BLaER1 treated with 17β-estradiol and CSF1 and Interleukin-3, amounts not matched to agents 10 nM and 100 nM (cell line): ENCODE measurements at regions not wholly inside any gene's neighbourhood (a gene's known extent, or its start where the extent isn't known, plus 50 kb on each side); places are given as distances from the start of the nearest gene placed in this dataset.

ENCODE experiments used
- H3K27ac ChIP-seq, 11 experiments: shearing (Covaris generic); formaldehyde crosslinking; 2 replicates each; pipeline ENCODE4 v1.8.1; 2022
- H3K27me3 ChIP-seq, 11 experiments: shearing (Covaris generic); formaldehyde crosslinking; 2 replicates each; pipeline ENCODE4 v1.8.1; 2022
- H3K36me3 ChIP-seq, 11 experiments: shearing (Covaris generic); formaldehyde crosslinking; 2 replicates each; pipeline ENCODE4 v1.8.1; 2022
- H3K4me1 ChIP-seq, 10 experiments: shearing (Covaris generic); formaldehyde crosslinking; 2 replicates each; pipeline ENCODE4 v1.8.1; 2022
- H3K4me2 ChIP-seq, 11 experiments: shearing (Covaris generic); formaldehyde crosslinking; 2 replicates each; pipeline ENCODE4 v1.8.1; 2022
- H3K4me3 ChIP-seq, 10 experiments: shearing (Covaris generic); formaldehyde crosslinking; 2 replicates each; pipeline ENCODE4 v1.8.1; 2022
- H3K9ac ChIP-seq, 11 experiments: shearing (Covaris generic); formaldehyde crosslinking; 2 replicates each; pipeline ENCODE4 v1.8.1; 2022
- H3K9me3 ChIP-seq, 11 experiments: shearing (Covaris generic); formaldehyde crosslinking; replicated peaks in 1 of 11; 2 replicates each; pipeline ENCODE4 v1.8.1; 2022
- H4K20me1 ChIP-seq, 11 experiments: shearing (Covaris generic); formaldehyde crosslinking; 2 replicates each; pipeline ENCODE4 v1.8.1; 2022
- Cebpa-rat ChIP-seq, 11 experiments: shearing (Covaris generic); IDR thresholded peaks; 2 replicates each; pipeline ENCODE4 v1.8.1; 2022

DNA sequence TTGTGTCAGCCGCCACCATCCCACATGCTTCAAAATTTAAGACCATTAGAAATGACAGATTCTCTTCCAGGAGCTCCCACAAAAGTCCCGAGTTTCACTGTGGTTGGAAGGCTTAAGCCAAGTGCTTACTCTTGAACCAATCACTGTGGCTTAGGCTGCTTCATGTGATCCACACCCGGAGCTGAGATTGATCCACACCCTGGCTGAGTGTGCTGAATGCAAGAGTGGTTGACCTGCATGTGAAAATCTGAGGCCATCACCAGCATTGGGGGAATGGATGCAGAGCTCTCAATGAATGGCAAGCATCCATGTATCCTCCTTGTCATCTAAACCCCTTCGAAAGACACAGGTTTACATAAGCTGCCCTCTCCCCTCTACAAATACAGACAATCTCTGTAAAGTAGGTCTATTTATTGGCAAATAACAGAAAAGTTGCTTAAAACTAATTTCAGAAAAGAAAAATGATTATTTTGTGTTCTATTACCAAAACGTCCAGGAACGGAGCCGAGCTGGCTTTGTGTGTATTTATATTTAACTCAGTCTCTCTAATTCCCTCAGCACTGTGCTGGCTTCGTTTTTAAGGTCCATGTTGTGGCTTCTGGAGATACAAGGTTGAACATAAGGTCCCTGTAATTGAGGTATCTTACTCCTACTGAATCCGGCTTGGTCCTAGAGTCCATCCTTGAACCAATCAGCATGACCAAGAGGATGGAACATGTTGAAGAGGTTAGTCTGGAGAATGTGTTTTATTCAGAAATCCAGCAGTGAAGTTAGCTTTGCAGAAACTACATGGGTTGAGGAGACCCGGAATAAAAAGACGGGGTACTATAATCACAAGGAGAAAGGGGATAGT lies 332.4 kb downstream of the LIG4 start:
- no peaks in the 10 kb centered on the region for H3K27me3 ChIP-seq
- no peaks in the 10 kb centered on the region for H4K20me1 ChIP-seq
- no peaks in the 10 kb centered on the region for H3K36me3 ChIP-seq
- H3K27ac ChIP-seq: no peak overlapping the region
- peaks cover 0 to 6% (median 0%) of the 10 kb centered on the region in 10 experiments; a peak in 6 of 20 replicates for H3K4me1 ChIP-seq
- peaks cover 0 to 13% (median under 1%) of the 10 kb centered on the region in 11 experiments; a peak in 4 of 22 replicates for H3K9me3 ChIP-seq
- no peak overlapping the region for H3K4me3 ChIP-seq
- H3K4me2 ChIP-seq: no peak overlapping the region
- H3K9ac ChIP-seq: no peak overlapping the region
- no peak for TF ChIP-seq Cebpa-rat (IDR thresholded peaks at IDR 0.05)

DNA sequence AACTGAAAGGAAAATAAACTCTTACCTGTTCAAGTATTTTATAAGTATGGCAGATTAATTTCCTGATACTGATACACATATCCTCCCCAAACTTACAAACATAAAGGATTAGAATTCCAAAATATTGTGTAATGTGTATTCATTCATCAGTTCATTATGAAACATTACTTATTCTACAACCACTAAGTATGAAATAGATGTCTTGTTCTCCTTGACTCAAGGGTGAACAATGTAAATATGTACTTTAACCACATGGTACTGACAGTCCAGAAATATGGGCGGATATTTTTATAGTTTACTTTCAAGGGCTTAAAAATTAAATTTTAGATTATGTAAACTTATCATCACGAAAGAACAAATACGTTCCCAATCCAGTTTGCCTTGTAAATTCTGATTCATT lies 334.0 kb downstream of the LIG4 start:
- no peak for TF ChIP-seq Cebpa-rat (IDR thresholded peaks at IDR 0.05)
- 0 out of 22 replicates have a peak, but pooled peaks cover 0 to 11% (median 0%) of the 10 kb centered on the region in 11 experiments for H3K9me3 ChIP-seq
- H3K4me3 ChIP-seq: no peak overlapping the region
- H3K4me1 ChIP-seq: no peaks in the 10 kb centered on the region
- no peaks in the 10 kb centered on the region for H4K20me1 ChIP-seq
- H3K4me2 ChIP-seq: no peak overlapping the region
- H3K27ac ChIP-seq: no peak overlapping the region
- H3K36me3 ChIP-seq: no peaks in the 10 kb centered on the region
- no peaks in the 10 kb centered on the region for H3K27me3 ChIP-seq
- no peak overlapping the region for H3K9ac ChIP-seq

DNA sequence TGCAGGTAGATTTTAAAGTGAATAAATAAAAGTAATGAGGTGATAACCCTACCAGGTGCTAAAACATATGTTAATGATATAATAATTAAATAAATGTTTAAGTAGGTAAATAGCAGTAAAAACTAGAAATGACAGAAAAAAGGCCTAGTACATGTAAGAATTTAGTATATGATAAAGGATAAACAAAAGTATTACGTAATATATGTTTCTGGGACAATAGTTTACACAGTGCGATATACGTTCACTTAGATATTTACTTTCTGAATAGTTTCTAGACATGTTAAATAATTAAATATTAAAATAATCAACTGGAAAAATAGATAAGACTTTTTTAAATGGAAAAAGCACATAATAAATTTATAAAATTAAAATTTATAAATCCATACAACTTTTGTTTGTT lies 340.9 kb downstream of the LIG4 start:
- 0 out of 22 replicates have a peak, but pooled peaks of 1 of the 11 experiments have one; percentile 11 for TF ChIP-seq Cebpa-rat (IDR thresholded peaks at IDR 0.05)
- Histone ChIP-seq H3K9ac (no peak overlapping the region), H3K4me3 (no peak overlapping the region), H3K27ac (no peak overlapping the region), H3K9me3 (0 out of 22 replicates have a peak, but pooled peaks cover 0 to under 1% (median 0%) of the 10 kb centered on the region in 11 experiments), H3K36me3 (no peaks in the 10 kb centered on the region), H4K20me1 (no peaks in the 10 kb centered on the region), H3K4me1 (no peaks in the 10 kb centered on the region), H3K4me2 (no peak overlapping the region), H3K27me3 (no peaks in the 10 kb centered on the region)

DNA sequence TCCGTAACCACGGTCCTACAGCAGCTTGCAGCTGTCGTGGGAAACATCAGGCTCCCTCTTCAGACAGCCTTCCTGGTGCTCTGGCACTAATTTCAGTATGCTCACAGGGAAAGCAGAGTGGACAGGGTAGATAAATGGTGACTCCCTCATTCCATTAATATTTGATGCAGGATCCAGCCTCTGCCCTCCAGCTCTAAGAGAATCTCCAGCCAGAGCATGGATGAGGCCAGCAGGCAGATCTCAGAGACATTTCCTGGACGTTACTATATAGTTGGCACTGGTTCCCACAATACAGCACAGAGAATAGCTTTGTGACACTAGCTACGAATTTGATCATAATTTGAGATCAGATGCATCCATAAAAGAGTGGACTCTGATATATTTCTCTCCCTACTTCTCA lies 341.4 kb downstream of the LIG4 start:
- Histone ChIP-seq H3K36me3 (no peaks in the 10 kb centered on the region), H3K9me3 (no peaks in the 10 kb centered on the region), H3K4me1 (no peaks in the 10 kb centered on the region), H3K27ac (no peak overlapping the region), H3K4me3 (no peak overlapping the region), H3K27me3 (no peaks in the 10 kb centered on the region), H3K9ac (no peak overlapping the region), H4K20me1 (no peaks in the 10 kb centered on the region), H3K4me2 (no peak overlapping the region)
- TF ChIP-seq Cebpa-rat (IDR thresholded peaks at IDR 0.05): no peak

DNA sequence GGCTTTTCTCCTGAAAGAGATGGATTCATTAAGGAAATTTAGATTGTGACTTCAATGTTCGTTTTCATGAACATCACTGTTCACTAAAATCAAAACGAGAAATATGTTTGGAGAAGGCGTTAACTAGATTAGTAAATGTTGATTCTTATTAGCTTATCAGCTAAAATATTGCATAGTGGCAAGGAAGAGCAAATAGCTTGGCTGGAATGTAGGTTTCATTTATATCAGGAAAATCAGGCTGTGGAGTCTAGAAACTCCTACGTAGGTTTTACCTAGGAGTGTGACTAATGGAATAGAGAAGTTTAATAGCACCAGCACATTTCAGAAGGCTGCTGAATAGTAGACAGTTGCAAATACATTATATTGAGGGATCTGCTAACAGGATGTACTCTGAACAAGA lies 344.9 kb downstream of the LIG4 start:
- Histone ChIP-seq H4K20me1 (no peaks in the 10 kb centered on the region), H3K36me3 (no peaks in the 10 kb centered on the region), H3K4me3 (no peak overlapping the region), H3K27me3 (no peaks in the 10 kb centered on the region), H3K4me1 (no peaks in the 10 kb centered on the region), H3K9ac (no peak overlapping the region), H3K9me3 (peaks cover 25 to 31% (median 29%) of the 10 kb centered on the region in 11 experiments), H3K4me2 (no peak overlapping the region), H3K27ac (no peak overlapping the region)
- TF ChIP-seq Cebpa-rat (IDR thresholded peaks at IDR 0.05): no peak

DNA sequence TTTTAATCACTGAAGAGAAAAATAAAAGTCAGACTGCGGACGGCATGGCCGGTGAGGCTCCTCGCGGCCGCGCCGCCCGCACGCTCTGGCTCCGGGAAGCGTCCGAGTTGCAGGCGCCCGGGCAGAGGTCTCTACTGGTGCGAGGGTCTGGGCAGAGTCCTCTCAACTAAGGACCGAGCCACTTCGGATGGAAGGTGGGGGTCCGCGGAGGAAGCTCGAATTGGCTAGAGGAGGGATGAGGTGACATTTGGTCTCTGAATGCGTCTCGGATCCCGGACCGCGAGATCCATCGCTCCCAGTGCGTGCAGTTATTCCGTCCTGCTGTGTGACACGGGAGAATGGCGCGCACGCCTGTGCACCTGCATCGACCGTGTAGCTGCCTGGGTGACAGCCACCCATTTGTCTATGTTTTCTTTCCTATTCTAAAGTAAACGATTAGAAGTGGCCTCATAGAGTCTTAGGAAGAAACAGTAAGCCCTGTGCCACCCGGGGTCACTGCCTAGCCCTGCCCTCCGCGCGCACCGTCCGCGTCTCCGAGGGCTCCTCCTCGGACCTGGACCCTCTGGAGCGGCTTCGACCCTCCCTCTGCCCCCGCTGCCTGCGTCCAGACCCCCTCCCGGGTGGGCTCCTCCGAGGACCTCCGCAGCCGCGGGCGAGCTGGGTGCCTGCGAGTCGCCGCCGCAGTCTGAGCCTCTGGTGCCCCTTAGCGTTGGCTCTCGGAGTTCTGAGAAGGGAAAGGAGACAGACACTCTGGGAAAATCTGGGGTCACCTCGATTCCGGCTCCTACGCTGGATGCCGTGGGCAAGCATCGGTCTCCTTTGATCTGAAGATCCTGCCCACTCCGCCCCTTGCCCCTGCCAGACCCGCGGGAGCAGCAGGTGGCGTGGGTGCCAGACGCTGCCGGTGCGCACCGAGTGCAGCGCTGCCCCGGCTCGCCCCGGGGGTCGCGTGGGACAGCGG lies 347.4 kb downstream of the LIG4 start:
- H3K4me2 ChIP-seq: no peak overlapping the region
- H3K9ac ChIP-seq: no peak overlapping the region
- H4K20me1 ChIP-seq: no peaks in the 10 kb centered on the region
- no peak overlapping the region for H3K4me3 ChIP-seq
- no peaks in the 10 kb centered on the region for H3K27me3 ChIP-seq
- no peaks in the 10 kb centered on the region for H3K36me3 ChIP-seq
- no peaks in the 10 kb centered on the region for H3K4me1 ChIP-seq
- H3K9me3 ChIP-seq: peaks cover 25 to 34% (median 31%) of the 10 kb centered on the region in 11 experiments
- TF ChIP-seq Cebpa-rat (IDR thresholded peaks at IDR 0.05): no peak
- no peak overlapping the region for H3K27ac ChIP-seq

DNA sequence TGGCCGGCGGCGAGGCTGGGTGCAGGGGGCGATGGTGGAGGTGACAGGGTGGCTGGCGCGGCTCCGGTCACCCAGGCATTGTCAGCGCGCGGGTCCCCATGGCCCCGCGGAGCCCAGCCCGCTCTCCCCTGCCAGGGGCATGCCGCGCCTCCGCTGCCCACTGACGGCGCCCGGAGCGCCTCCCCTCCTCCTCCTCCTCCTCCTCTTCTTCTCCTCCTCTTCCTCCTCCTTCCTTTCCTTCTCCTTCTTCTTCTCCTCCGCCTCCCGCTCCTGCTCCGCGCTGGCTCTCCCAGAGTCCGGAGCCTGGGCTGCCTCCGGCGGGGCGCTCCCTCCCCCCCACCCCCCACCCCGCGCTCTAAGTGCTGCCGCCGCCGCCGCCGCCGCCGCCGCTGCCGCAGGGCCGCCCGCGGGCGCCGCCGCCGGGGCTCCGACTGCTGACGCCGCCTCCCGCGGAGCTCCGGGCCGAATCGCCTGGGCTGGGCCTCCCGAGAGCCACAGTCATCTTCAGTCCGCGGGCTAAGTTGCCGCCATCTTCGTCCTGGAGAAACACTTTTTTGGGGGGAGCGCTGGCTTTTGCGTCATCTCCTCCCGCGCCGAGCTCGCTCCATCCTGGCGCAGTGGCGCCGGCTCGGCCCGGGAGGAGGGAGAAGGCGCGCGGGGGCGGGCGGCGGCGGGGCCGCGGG lies 348.3 kb downstream of the LIG4 start:
- TF ChIP-seq Cebpa-rat (IDR thresholded peaks at IDR 0.05): no peak
- Histone ChIP-seq H3K4me2 (no peak overlapping the region), H3K27ac (no peak overlapping the region), H3K36me3 (no peaks in the 10 kb centered on the region), H3K9ac (no peak overlapping the region), H3K27me3 (no peaks in the 10 kb centered on the region), H3K4me3 (no peak overlapping the region), H3K9me3 (peaks cover 25 to 34% (median 31%) of the 10 kb centered on the region in 11 experiments), H3K4me1 (no peaks in the 10 kb centered on the region), H4K20me1 (no peaks in the 10 kb centered on the region)

DNA sequence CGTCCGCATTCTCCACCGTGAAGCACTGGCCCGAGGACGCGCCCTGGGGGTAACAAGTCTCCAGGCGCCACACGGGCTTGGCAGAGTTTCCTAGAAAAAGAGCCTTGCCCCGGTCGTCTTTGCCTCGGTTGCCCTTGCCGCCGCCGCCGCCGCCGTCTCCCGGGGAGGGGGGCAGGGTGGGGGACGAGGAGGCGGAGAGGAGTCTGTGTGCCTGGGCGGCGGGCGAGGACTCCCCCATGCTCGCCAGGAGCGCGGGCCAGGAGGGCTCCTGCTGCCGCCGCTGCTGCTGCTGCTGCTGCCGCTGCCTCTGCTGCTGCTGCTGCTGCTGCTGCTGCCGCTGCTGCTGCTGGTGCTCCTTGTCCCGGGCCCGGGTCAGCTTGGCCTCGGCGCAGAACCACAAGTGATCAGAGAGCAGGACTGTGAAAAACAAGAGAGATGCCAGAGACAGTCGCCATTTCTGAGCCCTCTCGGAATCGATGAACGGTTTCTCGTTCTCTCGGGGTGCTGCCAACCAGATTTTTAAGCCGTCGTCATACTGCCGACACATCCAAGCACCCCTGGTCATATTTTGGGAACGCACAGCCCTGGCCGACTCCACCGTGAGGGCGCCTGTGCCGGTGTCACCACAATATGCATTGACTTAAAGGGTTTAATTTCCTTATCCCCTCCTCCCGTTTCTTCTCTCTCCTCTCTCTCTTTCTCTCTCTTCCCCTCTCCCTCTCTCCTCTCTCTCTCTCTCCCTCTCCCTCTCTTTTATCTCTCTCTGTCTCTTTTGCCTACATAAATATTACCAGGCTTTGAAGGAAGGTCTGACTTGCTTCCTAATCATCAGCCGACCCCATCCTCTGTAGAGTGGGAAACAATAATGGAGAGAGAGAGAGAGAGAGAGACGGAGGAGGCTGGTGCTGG lies 349.1 kb downstream of the LIG4 start:
- H3K27ac ChIP-seq: no peak overlapping the region

More for the DNA sequence above, 349.1 kb downstream of the LIG4 start:
- Histone ChIP-seq H3K4me3 (no peak overlapping the region), H3K9ac (no peak overlapping the region), H3K36me3 (no peaks in the 10 kb centered on the region), H3K4me2 (no peak overlapping the region), H3K4me1 (no peaks in the 10 kb centered on the region), H3K9me3 (peaks cover 25 to 34% (median 31%) of the 10 kb centered on the region in 11 experiments), H3K27me3 (no peaks in the 10 kb centered on the region), H4K20me1 (no peaks in the 10 kb centered on the region)
- no peak for TF ChIP-seq Cebpa-rat (IDR thresholded peaks at IDR 0.05)
